NCI-H1048 (cell line): ENCODE measurements at regions not wholly inside any gene's neighbourhood (a gene's known extent, or its start where the extent isn't known, plus 50 kb on each side); places are given as distances from the start of the nearest gene placed in this dataset.

Source experiments
- DNase-seq: peaks from one replicate; lab custom pipeline; 2025; lab: John Stamatoyannopoulos, UW

GRCh38 chr17:53168413-53168812, 654.3 kb upstream of the KIF2B start:
- no peak for DNase-seq

GRCh38 chr17:53166731-53167130, 656.0 kb upstream of the KIF2B start:
- DNase-seq: no peak

DNA sequence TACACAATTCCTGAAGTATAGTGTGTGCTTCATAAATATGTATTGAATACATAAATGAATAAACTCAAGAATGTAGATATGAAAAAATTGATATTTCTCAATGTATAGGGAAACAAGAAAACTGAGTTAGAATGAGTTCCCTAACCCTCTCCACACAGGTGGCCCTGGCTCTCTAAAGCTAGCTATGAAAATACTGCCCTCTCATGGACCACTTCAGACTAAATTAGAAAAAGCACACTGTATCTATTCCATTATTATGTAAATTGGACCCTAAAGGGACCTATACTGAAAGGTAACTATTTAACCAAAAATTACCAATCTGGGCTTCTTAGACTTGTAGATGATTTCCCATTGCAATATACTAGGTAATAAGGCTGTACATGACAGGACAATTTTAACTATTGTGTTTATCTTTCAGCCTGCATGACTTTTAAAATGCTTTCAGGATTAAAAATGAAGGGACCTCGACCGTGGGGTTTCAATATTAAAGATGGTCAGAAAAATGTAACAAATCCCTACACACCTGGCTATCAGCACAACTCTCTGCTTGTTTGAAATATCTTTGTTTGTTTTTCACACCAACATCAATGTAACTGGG, 672.5 kb upstream of the KIF2B start:
- DNase-seq: no peak

GRCh38 chr17:53149316-53149715, 673.4 kb upstream of the KIF2B start:
- DNase-seq: no peak

GRCh38 chr17:53148058-53148457, 674.7 kb upstream of the KIF2B start:
- DNase-seq: no peak

DNA sequence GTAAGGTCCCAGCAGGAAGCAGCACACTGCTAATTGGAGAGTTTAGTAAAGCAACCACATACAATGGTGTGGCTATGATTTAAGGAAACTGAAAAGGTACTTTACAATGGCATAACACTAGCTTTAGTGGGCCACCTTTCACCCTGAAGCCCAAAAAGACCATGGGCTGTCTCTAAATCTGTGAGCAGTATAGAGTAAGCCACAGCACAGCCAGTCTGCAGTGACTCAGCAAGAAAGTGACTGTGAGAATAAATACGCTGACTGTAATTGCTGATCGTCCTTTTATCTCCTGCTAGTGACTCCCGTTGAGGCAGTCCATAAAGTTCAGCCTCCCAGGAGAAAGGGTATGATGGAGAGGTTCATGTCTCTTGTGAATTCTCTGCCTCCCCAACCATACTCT, 679.8 kb upstream of the KIF2B start:
- DNase-seq: no peak

- no peak for DNase-seq
Observed at GRCh38 chr17:53141731-53142130, 681.0 kb upstream of the KIF2B start.

GRCh38 chr17:53141280-53141679, 681.4 kb upstream of the KIF2B start:
- no peak for DNase-seq

DNA sequence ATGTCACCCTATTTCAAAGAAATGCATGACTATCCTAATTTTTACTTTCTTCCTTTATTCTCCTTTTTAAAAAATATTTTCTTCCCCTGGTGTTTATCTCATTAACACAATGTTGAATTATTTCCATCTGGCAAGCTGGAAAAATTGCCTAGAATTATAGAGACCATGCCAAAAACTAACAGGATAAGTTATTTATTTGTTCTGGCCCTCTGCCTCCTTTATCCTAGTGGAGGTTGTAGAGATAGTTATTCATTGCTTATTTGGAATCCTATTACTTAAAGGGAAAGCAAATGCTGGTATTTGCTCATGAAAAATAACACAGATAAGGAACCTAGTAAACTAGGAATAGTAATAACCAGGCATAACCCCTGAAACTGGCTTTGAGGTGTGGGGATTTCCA, 684.9 kb upstream of the KIF2B start:
- no peak for DNase-seq

DNA sequence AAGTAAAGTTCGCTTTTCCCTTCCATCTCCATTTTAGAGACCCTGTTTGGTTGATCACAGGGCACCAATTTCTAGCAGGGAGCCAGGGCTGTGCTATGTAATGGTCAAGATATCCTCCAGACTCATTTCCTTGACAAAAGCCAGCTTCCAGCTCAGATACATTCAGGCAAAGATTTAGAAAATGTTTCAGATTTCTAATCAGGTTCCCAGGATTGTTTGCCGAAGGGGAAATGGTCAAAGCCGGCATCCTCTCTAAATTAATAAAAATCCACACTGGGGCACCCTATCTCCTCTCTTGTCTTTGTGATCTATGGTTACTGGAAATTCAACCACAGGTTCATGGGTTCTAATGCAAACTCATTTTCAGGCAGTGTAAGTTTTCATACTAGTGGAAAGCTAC, 686.8 kb upstream of the KIF2B start:
- no peak for DNase-seq

DNA sequence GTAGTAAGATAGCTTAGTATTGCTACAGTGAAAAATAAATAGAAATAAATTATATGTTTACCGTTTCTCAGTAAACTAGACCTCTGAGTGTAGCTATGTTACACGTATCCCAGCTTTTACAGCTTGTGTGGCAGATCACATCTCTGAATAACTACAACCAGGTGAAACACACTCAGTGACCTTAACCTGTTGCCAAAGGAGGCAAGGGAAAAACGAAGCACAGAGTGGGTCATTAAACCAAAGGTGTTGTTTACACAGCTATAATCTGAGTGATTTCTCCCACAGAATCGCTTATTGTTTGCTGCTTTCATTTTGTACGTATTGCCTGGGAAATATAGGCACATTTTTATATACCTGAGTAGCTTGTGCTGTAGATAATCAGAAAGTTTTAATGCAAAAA, 688.2 kb upstream of the KIF2B start:
- DNase-seq: no peak

GRCh38 chr17:53133876-53134275, 688.9 kb upstream of the KIF2B start:
- DNase-seq: no peak

GRCh38 chr17:53129863-53130262, 692.9 kb upstream of the KIF2B start:
- no peak for DNase-seq

- DNase-seq: no peak
Observed at GRCh38 chr17:53127331-53127730, 695.4 kb upstream of the KIF2B start.

- DNase-seq: no peak
Observed at GRCh38 chr17:53122966-53123365, 699.8 kb upstream of the KIF2B start.

GRCh38 chr17:53119773-53120172, 703.0 kb upstream of the KIF2B start:
- DNase-seq: no peak

- DNase-seq: no peak
Observed at GRCh38 chr17:53118948-53119347, 703.8 kb upstream of the KIF2B start.

- no peak for DNase-seq
Observed at GRCh38 chr17:53106886-53107285, 715.8 kb upstream of the KIF2B start.

DNA sequence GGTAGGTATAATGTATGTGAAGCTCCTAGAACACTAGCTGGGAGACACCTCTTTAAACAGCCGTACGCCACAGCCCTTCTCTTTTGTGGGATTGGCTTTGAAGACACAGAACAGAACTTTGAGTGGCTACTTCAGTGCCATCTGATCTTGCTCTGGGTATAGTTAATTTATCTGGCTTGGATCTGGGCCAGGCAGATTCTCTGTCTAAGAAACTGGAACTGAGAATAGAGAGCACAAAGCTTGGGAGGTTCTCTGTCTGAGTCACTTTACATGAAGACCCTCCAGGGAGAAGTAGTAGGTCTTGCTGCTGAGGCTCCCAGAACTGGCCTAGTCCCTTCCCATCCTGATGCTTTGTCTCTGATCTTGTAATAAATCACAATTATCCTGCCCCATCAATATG, 721.0 kb upstream of the KIF2B start:
- no peak for DNase-seq

GRCh38 chr17:53100126-53100525, 722.6 kb upstream of the KIF2B start:
- DNase-seq: no peak

DNA sequence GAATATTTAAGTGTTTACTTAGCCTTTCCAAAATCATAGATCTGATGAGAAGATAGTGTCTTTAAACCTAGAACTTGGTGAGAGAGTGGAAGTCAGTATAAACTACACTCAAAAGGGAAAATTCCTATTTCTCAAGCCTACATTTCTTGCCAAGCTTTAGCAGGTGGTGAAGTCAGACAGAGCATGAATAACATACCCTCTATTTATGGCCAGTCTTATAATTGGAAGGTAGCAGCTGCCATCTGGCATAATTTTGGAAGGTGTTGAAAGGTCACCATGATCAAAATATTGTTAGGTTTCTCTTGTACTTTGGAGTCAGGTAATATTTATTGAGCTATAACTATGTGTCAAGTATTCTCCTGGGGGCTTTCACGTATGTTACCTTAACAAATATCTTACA, 729.3 kb upstream of the KIF2B start:
- DNase-seq: no peak

DNA sequence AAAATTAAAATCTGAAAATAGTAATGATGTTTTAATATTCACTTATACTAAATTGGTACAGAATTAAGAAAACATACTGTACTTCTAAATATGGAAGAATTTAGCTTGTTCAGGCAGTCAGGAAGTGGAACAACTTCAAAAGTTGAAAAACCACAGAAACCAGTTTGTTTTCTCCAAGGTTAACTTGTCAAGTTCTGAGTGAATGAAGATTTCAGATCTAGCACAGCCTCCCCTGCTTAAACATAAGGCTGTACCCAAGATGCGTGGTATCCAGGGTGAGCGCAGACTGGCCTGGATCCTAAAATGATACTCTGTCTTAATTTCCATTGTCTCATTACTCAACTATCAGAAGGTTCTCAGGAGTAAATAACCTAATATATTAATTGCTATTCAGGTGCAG, 730.7 kb upstream of the KIF2B start:
- DNase-seq: no peak

- no peak for DNase-seq
Observed at GRCh38 chr17:53090770-53091169, 732.0 kb upstream of the KIF2B start.

- no peak for DNase-seq
Observed at GRCh38 chr17:53088481-53088880, 734.2 kb upstream of the KIF2B start.

- DNase-seq: peak; percentile 28
Observed at GRCh38 chr17:53061446-53061845, 761.3 kb upstream of the KIF2B start.
